PFSK-1 (cell line): ENCODE measurements at regions not wholly inside any gene's neighbourhood (a gene's known extent, or its start where the extent isn't known, plus 50 kb on each side); places are given as distances from the start of the nearest gene placed in this dataset.

ENCODE experiments used
- FOXP2 ChIP-seq: optimal IDR thresholded peaks from 2 replicates; pipeline ENCODE3; 2011; ENCODE audit warnings: borderline replicate concordance, control low read depth, inconsistent platforms; ENCODE audit not compliant: insufficient read depth; ENCODE audit errors: extremely low read length, extremely low read depth
- POLR2AphosphoS5 ChIP-seq: IDR thresholded peaks from 2 replicates; pipeline ENCODE4 v1.6.1; 2012; ENCODE audit warnings: low read depth, mild to moderate bottlenecking, control low read depth, low read length, moderate library complexity
- SIN3A ChIP-seq: IDR thresholded peaks from 2 replicates; pipeline ENCODE4 v1.6.1; 2012; ENCODE audit warnings: mild to moderate bottlenecking, low read length, moderate library complexity, borderline replicate concordance; ENCODE audit not compliant: insufficient read depth
- TAF1 ChIP-seq: IDR thresholded peaks from 2 replicates; pipeline ENCODE4 v1.6.1; 2012; ENCODE audit warnings: low read length, control low read depth, borderline replicate concordance; ENCODE audit not compliant: insufficient read depth
- TF ChIP-seq, protein P1 (sequence below), 2 experiments: IDR thresholded peaks; 2 replicates each; pipeline versions ENCODE4 v1.6.1 to v1.8.0; 2011 to 2012; ENCODE audit warnings: low read depth in 2 of 2, low read length in 2 of 2, control low read depth in 1 of 2, inconsistent platforms in 1 of 2, mild to moderate bottlenecking in 1 of 2, moderate library complexity in 1 of 2; ENCODE audit not compliant: insufficient read depth in 1 of 2

DNA sequence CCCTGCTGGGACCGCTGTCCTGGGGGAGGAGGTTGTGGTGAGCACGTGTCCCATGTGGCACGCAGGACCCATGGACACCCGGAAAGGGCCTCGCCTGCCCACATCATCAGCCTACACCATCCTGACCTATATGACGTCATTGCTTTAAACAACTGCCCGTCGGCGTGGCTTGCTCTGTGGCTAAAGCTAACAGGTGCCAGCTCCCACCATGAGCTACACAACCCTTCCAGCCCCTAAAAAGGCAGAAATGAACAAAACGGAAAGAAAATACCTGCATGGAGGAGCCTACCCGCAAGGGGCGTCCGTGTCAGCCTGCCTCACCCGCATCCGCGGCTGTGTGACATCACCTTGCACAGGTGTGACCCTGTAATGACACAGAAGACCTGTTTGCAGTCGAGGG is 481.8 kb downstream of the BRD1 start:
- no peak for TF ChIP-seq FOXP2
- no peak for TF ChIP-seq TAF1
- TF ChIP-seq POLR2AphosphoS5, result no peak
- TF ChIP-seq, protein P1, sequence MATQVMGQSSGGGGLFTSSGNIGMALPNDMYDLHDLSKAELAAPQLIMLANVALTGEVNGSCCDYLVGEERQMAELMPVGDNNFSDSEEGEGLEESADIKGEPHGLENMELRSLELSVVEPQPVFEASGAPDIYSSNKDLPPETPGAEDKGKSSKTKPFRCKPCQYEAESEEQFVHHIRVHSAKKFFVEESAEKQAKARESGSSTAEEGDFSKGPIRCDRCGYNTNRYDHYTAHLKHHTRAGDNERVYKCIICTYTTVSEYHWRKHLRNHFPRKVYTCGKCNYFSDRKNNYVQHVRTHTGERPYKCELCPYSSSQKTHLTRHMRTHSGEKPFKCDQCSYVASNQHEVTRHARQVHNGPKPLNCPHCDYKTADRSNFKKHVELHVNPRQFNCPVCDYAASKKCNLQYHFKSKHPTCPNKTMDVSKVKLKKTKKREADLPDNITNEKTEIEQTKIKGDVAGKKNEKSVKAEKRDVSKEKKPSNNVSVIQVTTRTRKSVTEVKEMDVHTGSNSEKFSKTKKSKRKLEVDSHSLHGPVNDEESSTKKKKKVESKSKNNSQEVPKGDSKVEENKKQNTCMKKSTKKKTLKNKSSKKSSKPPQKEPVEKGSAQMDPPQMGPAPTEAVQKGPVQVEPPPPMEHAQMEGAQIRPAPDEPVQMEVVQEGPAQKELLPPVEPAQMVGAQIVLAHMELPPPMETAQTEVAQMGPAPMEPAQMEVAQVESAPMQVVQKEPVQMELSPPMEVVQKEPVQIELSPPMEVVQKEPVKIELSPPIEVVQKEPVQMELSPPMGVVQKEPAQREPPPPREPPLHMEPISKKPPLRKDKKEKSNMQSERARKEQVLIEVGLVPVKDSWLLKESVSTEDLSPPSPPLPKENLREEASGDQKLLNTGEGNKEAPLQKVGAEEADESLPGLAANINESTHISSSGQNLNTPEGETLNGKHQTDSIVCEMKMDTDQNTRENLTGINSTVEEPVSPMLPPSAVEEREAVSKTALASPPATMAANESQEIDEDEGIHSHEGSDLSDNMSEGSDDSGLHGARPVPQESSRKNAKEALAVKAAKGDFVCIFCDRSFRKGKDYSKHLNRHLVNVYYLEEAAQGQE (IDR thresholded peaks at IDR 0.05; ENCODE audit: insufficient read depth in 1 of 2, low read depth in 2 of 2, low read length in 2 of 2), result no peak
- TF ChIP-seq SIN3A, result no peak

GRCh38 chr22:49344656-49345055 is 483.0 kb downstream of the BRD1 start:
- TF ChIP-seq TAF1 (no peak), SIN3A (no peak), POLR2AphosphoS5 (no peak), FOXP2 (no peak)
- TF ChIP-seq, protein P1 (IDR thresholded peaks at IDR 0.05; ENCODE audit: insufficient read depth in 1 of 2, low read depth in 2 of 2, low read length in 2 of 2), result no peak

- no peak for TF ChIP-seq TAF1
- TF ChIP-seq FOXP2, result no peak
- TF ChIP-seq, protein P1 (IDR thresholded peaks at IDR 0.05; ENCODE audit: insufficient read depth in 1 of 2, low read depth in 2 of 2, low read length in 2 of 2), result no peak
- no peak for TF ChIP-seq SIN3A
- no peak for TF ChIP-seq POLR2AphosphoS5
These were observed 483.5 kb downstream of the BRD1 start for GRCh38 chr22:49344161-49344560.

DNA sequence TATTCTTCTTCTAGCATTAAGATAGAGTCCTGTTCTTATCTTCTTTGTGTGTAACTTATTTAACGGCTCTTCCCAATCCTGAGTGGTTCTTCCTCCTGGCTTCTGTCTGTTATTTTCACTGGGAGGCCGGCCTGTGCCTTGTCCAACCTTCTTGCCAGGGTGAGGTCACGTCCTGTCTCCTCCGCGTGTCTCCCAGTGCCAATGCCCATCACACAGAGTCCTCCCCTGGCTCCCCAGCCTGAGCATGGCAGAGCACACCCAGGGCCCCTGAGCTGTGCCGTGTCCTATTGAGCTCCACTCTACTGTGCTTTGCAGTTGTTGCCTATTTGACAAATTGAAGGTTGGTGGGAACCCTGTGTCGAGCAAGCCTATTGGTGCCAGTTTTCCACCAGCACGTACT is 487.3 kb downstream of the BRD1 start:
- no peak for TF ChIP-seq TAF1
- no peak for TF ChIP-seq POLR2AphosphoS5
- TF ChIP-seq SIN3A, result no peak
- no peak for TF ChIP-seq FOXP2
- TF ChIP-seq, protein P1 (IDR thresholded peaks at IDR 0.05; ENCODE audit: insufficient read depth in 1 of 2, low read depth in 2 of 2, low read length in 2 of 2), result no peak

GRCh38 chr22:49334976-49335375 is 492.7 kb downstream of the BRD1 start:
- TF ChIP-seq, protein P1 (IDR thresholded peaks at IDR 0.05; ENCODE audit: insufficient read depth in 1 of 2, low read depth in 2 of 2, low read length in 2 of 2), result no peak
- TF ChIP-seq POLR2AphosphoS5 (no peak), SIN3A (no peak), FOXP2 (no peak), TAF1 (no peak)
